ENCODE measurements at regions not wholly inside any gene's neighbourhood (a gene's known extent, or its start where the extent isn't known, plus 50 kb on each side); places are given as distances from the start of the nearest gene placed in this dataset.

GRCh38 chr6:81638366-81638765 is 114.1 kb downstream of the TENT5A start:
- TF ChIP-seq POLR2AphosphoS5 (IDR thresholded peaks at IDR 0.05), result no peak
- TF ChIP-seq CTCF (IDR thresholded peaks at IDR 0.05), result no peak

Measured in prostate gland (tissue), 2 donors.